Posterior cingulate gyrus (tissue), 11 donors: ENCODE measurements at regions not wholly inside any gene's neighbourhood (a gene's known extent, or its start where the extent isn't known, plus 50 kb on each side); places are given as distances from the start of the nearest gene placed in this dataset.

Experiments used
- DNase-seq, 10 donors: peaks; one replicate each; pipeline versions ENCODE4 v3.0.0 to v3.0.0-alpha.2; 2020 to 2021; ENCODE audit warnings: mixed read lengths in 3 of 10
- intact Hi-C: fragments of 100-400 bp; cut with DNase I; formaldehyde crosslinking; loops from one replicate; pipeline ENCODE4 v1.15.1; 2023

GRCh38 chr10:125226823-125227222 is 66.5 kb upstream of the CTBP2 start:
- intact Hi-C loops: no loop called here
- peak in 1 of 10 donors; percentile 67 for DNase-seq

GRCh38 chr10:125226005-125226404 is 65.6 kb upstream of the CTBP2 start:
- no peak for DNase-seq
- intact Hi-C loops: no loop called here

DNA sequence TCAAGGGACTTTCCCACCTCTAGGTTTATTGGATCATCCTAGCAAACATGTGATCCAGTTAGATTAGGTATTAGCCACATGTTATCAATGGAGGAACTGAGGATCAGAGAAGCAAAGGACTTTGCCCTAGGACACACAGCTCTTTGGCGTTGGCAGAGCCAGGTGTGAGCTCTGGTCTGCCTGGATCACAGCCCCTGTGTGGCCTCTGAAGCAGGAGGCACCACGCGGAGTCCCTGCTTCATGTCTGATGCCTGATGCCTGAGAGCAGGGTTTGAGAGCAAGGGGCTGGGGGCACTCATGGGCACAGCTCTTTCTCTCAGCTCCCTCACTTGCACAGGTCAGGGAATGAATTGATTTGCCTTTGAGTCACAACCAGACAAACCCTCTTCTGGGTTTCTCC is 64.7 kb upstream of the CTBP2 start:
- no peak for DNase-seq
- intact Hi-C loops: no loop called here

- intact Hi-C loops: no loop called here
- DNase-seq: no peak
Observed at GRCh38 chr10:125222515-125223308, 62.3 kb upstream of the CTBP2 start.

DNA sequence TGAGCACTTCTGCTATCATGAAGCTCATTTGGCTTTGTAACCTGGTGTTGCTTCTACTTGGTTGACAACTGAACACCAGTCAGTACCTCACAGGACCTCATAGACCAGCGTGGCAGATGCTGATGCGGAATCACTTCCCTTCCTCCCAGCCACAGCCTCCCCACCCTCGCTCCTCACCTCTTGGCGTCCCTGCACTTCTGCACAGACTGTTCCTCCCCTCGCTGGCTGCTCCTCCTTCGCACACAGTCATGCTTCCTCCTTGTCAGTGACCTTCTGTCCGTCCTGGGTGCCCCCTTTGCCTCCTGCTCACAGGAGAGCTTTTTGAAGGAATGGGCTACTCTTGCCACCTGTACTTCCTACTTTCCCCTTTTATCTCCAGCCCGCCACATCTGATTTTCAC is 61.4 kb upstream of the CTBP2 start:
- intact Hi-C loops: no loop called here
- no peak for DNase-seq

GRCh38 chr10:125219776-125220175 is 59.4 kb upstream of the CTBP2 start:
- DNase-seq: no peak
- intact Hi-C loops: no loop called here

GRCh38 chr10:125218967-125219366 is 58.6 kb upstream of the CTBP2 start:
- no peak for DNase-seq
- intact Hi-C loops: no loop called here

- DNase-seq: no peak
- intact Hi-C loops: no loop called here
Observed at GRCh38 chr10:125217990-125218675, 57.8 kb upstream of the CTBP2 start.

DNA sequence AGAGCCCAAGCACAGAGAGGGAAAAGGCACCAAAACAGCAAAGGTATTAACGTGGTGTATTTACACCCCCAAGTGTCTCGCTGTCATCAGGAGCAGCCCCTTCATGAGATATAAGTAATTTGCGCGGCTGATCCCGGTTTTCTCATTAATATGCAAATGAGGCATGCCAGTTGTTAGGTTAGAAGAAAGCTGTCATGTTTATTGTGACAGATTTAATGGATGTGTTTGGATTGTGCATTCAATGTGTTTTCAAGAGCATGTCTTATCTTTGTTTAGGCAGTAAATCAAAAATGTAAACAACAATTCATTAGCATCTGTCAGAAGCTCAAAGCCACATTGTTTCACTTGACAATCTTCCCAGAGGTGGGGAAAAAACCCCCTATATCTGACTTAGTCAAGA is 56.5 kb upstream of the CTBP2 start:
- DNase-seq: no peak

GRCh38 chr10:125216309-125216708 is 55.9 kb upstream of the CTBP2 start:
- intact Hi-C loops: no loop called here
- no peak for DNase-seq

More for the DNA sequence above, 56.5 kb upstream of the CTBP2 start:
- intact Hi-C loops: no loop called here

DNA sequence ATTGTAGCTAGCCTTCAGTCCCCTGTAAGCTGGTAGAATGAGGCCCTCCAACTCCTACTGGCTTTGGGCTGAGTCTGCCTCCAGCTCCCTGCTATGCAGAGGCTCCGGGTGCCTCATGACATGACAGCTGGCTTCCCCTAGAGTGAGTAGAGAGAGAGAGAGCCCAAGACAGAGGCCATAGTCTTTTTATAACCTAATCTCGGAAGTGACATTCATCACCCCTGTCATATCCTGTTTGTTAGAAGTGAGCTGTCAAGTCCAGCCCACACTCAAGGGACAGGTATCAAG is 53.9 kb upstream of the CTBP2 start:
- intact Hi-C loops: no loop called here
- no peak for DNase-seq

DNA sequence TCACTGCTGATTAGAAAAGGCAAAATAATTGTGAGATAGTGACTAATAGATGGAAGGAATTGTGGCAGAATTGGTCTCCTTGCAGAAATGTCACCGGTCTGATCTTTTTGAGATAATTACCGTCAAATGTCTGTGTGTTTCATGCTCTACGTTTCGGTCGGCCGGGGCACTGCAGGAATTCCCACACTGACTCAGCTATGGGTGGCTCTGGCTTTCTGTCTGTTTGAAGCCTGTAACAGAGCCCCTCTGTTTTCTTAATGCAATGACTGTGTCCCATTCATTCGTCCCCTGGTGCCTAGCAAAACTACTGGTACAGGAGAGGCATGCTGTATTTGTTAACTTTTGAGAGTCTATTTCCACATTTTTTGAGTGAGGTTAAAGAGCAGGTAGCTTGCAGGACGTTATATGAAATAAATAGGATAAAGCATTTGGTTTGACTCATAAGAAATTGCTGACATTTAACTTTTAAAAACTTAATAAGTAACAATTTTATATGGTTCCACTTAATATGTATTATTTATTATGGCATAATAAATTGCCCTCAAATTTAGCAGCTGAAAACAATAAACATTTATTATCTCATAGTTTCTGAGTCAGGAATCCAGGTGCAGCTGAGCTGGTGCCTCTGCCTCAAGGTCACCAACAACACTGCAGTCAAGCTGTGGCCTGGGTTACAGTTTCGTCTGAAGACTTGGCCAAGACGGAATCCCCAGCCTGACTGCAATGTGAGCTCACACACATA is 53.3 kb upstream of the CTBP2 start:
- peak in 1 of 10 donors; percentile 26 for DNase-seq
- intact Hi-C loops: no loop called here

- DNase-seq: no peak
- intact Hi-C loops: no loop called here
Observed at GRCh38 chr10:125212150-125212809, 51.9 kb upstream of the CTBP2 start.
